NCI-H526 (cell line): ENCODE measurements at regions not wholly inside any gene's neighbourhood (a gene's known extent, or its start where the extent isn't known, plus 50 kb on each side); places are given as distances from the start of the nearest gene placed in this dataset.
"Not testable (repeated sequence)": the region's sequence is repeated elsewhere in the genome, so short reads cannot be mapped to it uniquely, and the experiment has no call there.

Experiments
- DNase-seq, 2 experiments: peaks; one replicate each; lab custom pipeline; 2025; lab: John Stamatoyannopoulos, UW

GRCh38 chr21:22292144-22292543 lies 1293.9 kb downstream of the NCAM2 start:
- no peak for DNase-seq

- DNase-seq: no peak
Measured at GRCh38 chr21:22297575-22297974, 1299.4 kb downstream of the NCAM2 start.

- no peak for DNase-seq
Measured at GRCh38 chr21:22311741-22312462, 1313.7 kb downstream of the NCAM2 start.

GRCh38 chr21:22314963-22315362 lies 1316.8 kb downstream of the NCAM2 start:
- DNase-seq: no peak

GRCh38 chr21:22319435-22319834 lies 1321.2 kb downstream of the NCAM2 start:
- no peak for DNase-seq

- no peak for DNase-seq
Measured at GRCh38 chr21:22342889-22343288, 1344.7 kb downstream of the NCAM2 start.

- DNase-seq: no peak
Measured at GRCh38 chr21:22343303-22343702, 1345.1 kb downstream of the NCAM2 start.

- no peak for DNase-seq
Measured at GRCh38 chr21:22343721-22344120, 1345.5 kb downstream of the NCAM2 start.

GRCh38 chr21:22345624-22346023 lies 1347.4 kb downstream of the NCAM2 start:
- DNase-seq: no peak

- DNase-seq: no peak
Measured at GRCh38 chr21:22346576-22346975, 1348.4 kb downstream of the NCAM2 start.

GRCh38 chr21:22351076-22351475 lies 1352.9 kb downstream of the NCAM2 start:
- DNase-seq: no peak

- no peak for DNase-seq
Measured at GRCh38 chr21:22352088-22352487, 1353.9 kb downstream of the NCAM2 start.

GRCh38 chr21:22355949-22356348 lies 1357.7 kb downstream of the NCAM2 start:
- DNase-seq: no peak

- no peak for DNase-seq
Measured at GRCh38 chr21:22356663-22357062, 1358.5 kb downstream of the NCAM2 start.

GRCh38 chr21:22359599-22359998 lies 1361.4 kb downstream of the NCAM2 start:
- not testable (repeated sequence) for DNase-seq

- DNase-seq: no peak
Measured at GRCh38 chr21:22363504-22363903, 1365.3 kb downstream of the NCAM2 start.

GRCh38 chr21:22364163-22364562 lies 1366.0 kb downstream of the NCAM2 start:
- no peak for DNase-seq

GRCh38 chr21:22374218-22374969 lies 1376.2 kb downstream of the NCAM2 start:
- DNase-seq: no peak

- DNase-seq: not testable (repeated sequence)
Measured at GRCh38 chr21:22377795-22378194, 1379.6 kb downstream of the NCAM2 start.

GRCh38 chr21:22393324-22393723 lies 1395.1 kb downstream of the NCAM2 start:
- no peak for DNase-seq

- DNase-seq: no peak
Measured at GRCh38 chr21:22395965-22396364, 1397.8 kb downstream of the NCAM2 start.

- no peak for DNase-seq
Measured at GRCh38 chr21:22399681-22400514, 1401.7 kb downstream of the NCAM2 start.

GRCh38 chr21:22409571-22409970 lies 1411.4 kb downstream of the NCAM2 start:
- no peak for DNase-seq
